ENCODE measurements at regions not wholly inside any gene's neighbourhood (a gene's known extent, or its start where the extent isn't known, plus 50 kb on each side); places are given as distances from the start of the nearest gene placed in this dataset.

- no peak for TF ChIP-seq CHD7 (IDR thresholded peaks at IDR 0.05; ENCODE audit: insufficient replicate concordance, low read length)
- no peak for TF ChIP-seq TEAD4 (IDR thresholded peaks at IDR 0.05; ENCODE audit: low read depth, low read length)
- TF ChIP-seq CHD1 (IDR thresholded peaks at IDR 0.05; ENCODE audit: low read depth, low read length): no peak
- TF ChIP-seq KDM1A (IDR thresholded peaks at IDR 0.05; ENCODE audit: borderline replicate concordance, low read length): no peak
- TF ChIP-seq EGR1 (IDR thresholded peaks at IDR 0.05; ENCODE audit: borderline replicate concordance, low read depth, low read length): no peak
Observed at GRCh38 chr4:14445882-14446281, 556.4 kb upstream of the CPEB2 start (continued).

Data from H1 (cell line).